Activated CD8-positive, alpha-beta T cell treated with anti-CD3 and anti-CD28 coated beads for 36 hours (primary cell): ENCODE measurements at regions not wholly inside any gene's neighbourhood (a gene's known extent, or its start where the extent isn't known, plus 50 kb on each side); places are given as distances from the start of the nearest gene placed in this dataset.
A peak's percentile ranks its signal among the peaks of the same experiment; 100 is the strongest.

Experiments
- ATAC-seq: fragments of 200-7000 bp; cut with Tn5 transposase; one replicate; pipeline ENCODE4 v1.10.0; 2021; ENCODE audit warnings: mild to moderate bottlenecking, moderate library complexity
- CTCF ChIA-PET: fragments of 350-600 bp; sonication (Branson Sonifier 250); formaldehyde crosslinking; loops from one replicate; lab custom pipeline; 2021; ENCODE audit warnings: antibody characterized with exemption; lab: Charles Lee
- POLR2A ChIA-PET: fragments of 350-600 bp; sonication (Branson Sonifier 250); formaldehyde crosslinking; loops from one replicate; lab custom pipeline; 2021; ENCODE audit warnings: antibody characterized with exemption; lab: Charles Lee
- DNase-seq: peaks from one replicate; pipeline ENCODE4 v3.0.0-alpha.2; 2020
- H3K27ac Mint-ChIP-seq: one replicate; pipeline ENCODE4 v1.8.0; 2021; ENCODE audit warnings: mild to moderate bottlenecking, mixed read lengths
- H3K27me3 Mint-ChIP-seq: one replicate; pipeline ENCODE4 v1.8.0; 2021; ENCODE audit warnings: mixed read lengths
- H3K36me3 Mint-ChIP-seq: one replicate; pipeline ENCODE4 v1.8.0; 2021; ENCODE audit warnings: low read depth, mixed read lengths
- H3K4me1 Mint-ChIP-seq: one replicate; pipeline ENCODE4 v1.8.0; 2021; ENCODE audit warnings: low read depth, mixed read lengths
- H3K4me3 Mint-ChIP-seq: one replicate; pipeline ENCODE4 v1.8.0; 2021; ENCODE audit warnings: mild to moderate bottlenecking, moderate library complexity, mixed read lengths
- H3K9me3 Mint-ChIP-seq: one replicate; pipeline ENCODE4 v1.8.0; 2021; ENCODE audit warnings: mixed read lengths
- CTCF ChIP-seq: fragments of 200-600 bp; IDR thresholded peaks from one replicate; pipeline ENCODE4 v1.8.0; 2022; ENCODE audit warnings: antibody characterized with exemption, mild to moderate bottlenecking
- intact Hi-C: fragments of 100-400 bp; cut with micrococcal nuclease; formaldehyde crosslinking; loops from one replicate; pipeline ENCODE4 v1.10.0; 2022

- CTCF ChIA-PET, result no interaction called here
- no peak for TF ChIP-seq CTCF
- Mint-ChIP-seq H3K27me3 (no peaks in the 10 kb centered on the region), H3K27ac (no peak overlapping the region), H3K9me3 (no peaks in the 10 kb centered on the region), H3K4me3 (no peak overlapping the region), H3K36me3 (no peaks in the 10 kb centered on the region), H3K4me1 (peaks cover 6% of the 10 kb centered on the region)
- intact Hi-C loops, result no loop called here
- ATAC-seq (no peak), DNase-seq (no peak)
- POLR2A ChIA-PET, result interaction anchor here (0.6 kb wide), 1 partner anchor 1164 kb away, joined by 3 read pairs; no protein-coding TSS in a partner anchor
Measured at GRCh38 chr14:97172644-97173043, 375.5 kb downstream of the VRK1 start.

GRCh38 chr14:97177016-97177415 lies 379.8 kb downstream of the VRK1 start:
- Mint-ChIP-seq H3K27ac (no peak overlapping the region), H3K36me3 (peaks cover 2% of the 10 kb centered on the region), H3K27me3 (peaks cover 2% of the 10 kb centered on the region), H3K9me3 (peaks cover 10% of the 10 kb centered on the region), H3K4me1 (peaks cover 38% of the 10 kb centered on the region), H3K4me3 (no peak overlapping the region)
- ATAC-seq, result no peak
- intact Hi-C loops, result no loop called here
- DNase-seq, result peak; percentile 32
- ChIA-PET POLR2A (no interaction called here), CTCF (no interaction called here)
- TF ChIP-seq CTCF, result no peak

GRCh38 chr14:97177635-97178034 lies 380.5 kb downstream of the VRK1 start:
- CTCF ChIA-PET, result no interaction called here
- POLR2A ChIA-PET, result interaction anchor here (0.7 kb wide), 1 partner anchor 1186 kb away, joined by 3 read pairs; no protein-coding TSS in a partner anchor

GRCh38 chr14:97178781-97179180 lies 381.6 kb downstream of the VRK1 start:
- Mint-ChIP-seq H3K36me3 (peaks cover 2% of the 10 kb centered on the region), H3K4me3 (no peak overlapping the region), H3K9me3 (peaks cover 10% of the 10 kb centered on the region), H3K27me3 (peaks cover 2% of the 10 kb centered on the region), H3K4me1 (peaks cover 38% of the 10 kb centered on the region), H3K27ac (peak overlapping the region; percentile 53)
- CTCF ChIA-PET, result interaction anchor here (1.5 kb wide), 1 partner anchor 56 kb away, joined by 3 read pairs; no protein-coding TSS in a partner anchor
- intact Hi-C loops, result no loop called here
- TF ChIP-seq CTCF, result no peak
- ATAC-seq (peak; percentile 77), DNase-seq (peak; percentile 46)
- POLR2A ChIA-PET, result no interaction called here

More at GRCh38 chr14:97177635-97178034, 380.5 kb downstream of the VRK1 start:
- DNase-seq (peak; percentile 18), ATAC-seq (no peak)
- H3K4me3 Mint-ChIP-seq, result no peak overlapping the region
- peaks cover 2% of the 10 kb centered on the region for H3K36me3 Mint-ChIP-seq
- no peak for TF ChIP-seq CTCF
- H3K4me1 Mint-ChIP-seq, result peaks cover 38% of the 10 kb centered on the region
- peaks cover 10% of the 10 kb centered on the region for H3K9me3 Mint-ChIP-seq
- H3K27me3 Mint-ChIP-seq, result peaks cover 2% of the 10 kb centered on the region
- no peak overlapping the region for H3K27ac Mint-ChIP-seq
- intact Hi-C loops, result no loop called here

- Mint-ChIP-seq H3K9me3 (peaks cover 10% of the 10 kb centered on the region), H3K27me3 (peaks cover 2% of the 10 kb centered on the region), H3K4me1 (peaks cover 38% of the 10 kb centered on the region), H3K4me3 (no peak overlapping the region), H3K36me3 (peaks cover 2% of the 10 kb centered on the region), H3K27ac (peak overlapping the region; percentile 53)
- intact Hi-C loops, result no loop called here
- CTCF ChIA-PET, result interaction anchor here (1.5 kb wide), 1 partner anchor 57 kb away, joined by 3 read pairs; no protein-coding TSS in a partner anchor
- ATAC-seq, result peak; percentile 67
- TF ChIP-seq CTCF, result no peak
- DNase-seq, result peak; percentile 53
- POLR2A ChIA-PET, result no interaction called here
Measured at GRCh38 chr14:97179573-97179972, 382.4 kb downstream of the VRK1 start.
